ACC112 (cell line): ENCODE measurements at regions not wholly inside any gene's neighbourhood (a gene's known extent, or its start where the extent isn't known, plus 50 kb on each side); places are given as distances from the start of the nearest gene placed in this dataset.
"Not testable (repeated sequence)": the region's sequence is repeated elsewhere in the genome, so short reads cannot be mapped to it uniquely, and the experiment has no call there.

ENCODE experiments used
- H2AFZ ChIP-seq: fragments of 200-600 bp; sonication (generic); one replicate; pipeline ENCODE4 v1.6.0; 2017; ENCODE audit warnings: antibody characterized with exemption, low read length; ENCODE audit not compliant: unreplicated experiment
- H3K27ac ChIP-seq: fragments of 200-600 bp; sonication (generic); 2 replicates; pipeline ENCODE4 v1.5.1; 2014; ENCODE audit warnings: low read depth, mild to moderate bottlenecking, antibody characterized with exemption, low read length, moderate library complexity
- H3K27me3 ChIP-seq: fragments of 200-600 bp; sonication (generic); 2 replicates; pipeline ENCODE4 v1.6.1; 2014; ENCODE audit warnings: mild to moderate bottlenecking, antibody characterized with exemption, low read length, moderate library complexity, mixed read lengths; ENCODE audit not compliant: insufficient read depth
- H3K36me3 ChIP-seq: fragments of 200-600 bp; sonication (generic); 2 replicates; pipeline ENCODE4 v1.6.1; 2016; ENCODE audit warnings: mild to moderate bottlenecking, antibody characterized with exemption, low read length, moderate library complexity, mixed read lengths; ENCODE audit not compliant: insufficient read depth
- H3K4me1 ChIP-seq: fragments of 200-600 bp; sonication (generic); one replicate; pipeline ENCODE4 v1.6.1; 2016; ENCODE audit warnings: low read length, mixed read lengths; ENCODE audit not compliant: insufficient read depth, unreplicated experiment, control insufficient read depth
- H3K4me3 ChIP-seq: fragments of 200-600 bp; sonication (generic); 2 replicates; pipeline ENCODE4 v1.5.1; 2014; ENCODE audit warnings: mild to moderate bottlenecking, low read depth, low read length
- H3K79me2 ChIP-seq: fragments of 200-600 bp; sonication (generic); one replicate; pipeline ENCODE4 v1.6.0; 2016; ENCODE audit warnings: low read length; ENCODE audit not compliant: control insufficient read depth, unreplicated experiment, insufficient read depth

DNA sequence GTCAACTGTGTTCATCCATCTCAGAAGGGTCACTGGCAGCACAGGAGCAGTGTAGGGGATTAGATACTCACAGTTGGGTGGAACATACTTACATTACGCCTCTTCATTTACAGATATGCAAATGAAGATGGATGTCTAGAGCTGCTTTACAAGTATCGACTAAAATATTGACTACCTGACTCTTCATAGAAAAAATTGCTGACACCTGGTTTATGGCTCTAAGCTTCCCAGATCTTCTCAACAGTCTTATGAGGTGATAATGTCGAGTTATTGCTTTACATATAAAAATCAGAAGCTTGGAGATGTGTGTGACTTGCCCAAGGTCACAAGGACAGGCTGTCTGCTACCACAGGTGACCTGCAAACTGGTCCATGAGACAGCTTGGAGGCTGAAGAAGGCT, 677.2 kb downstream of the TYW1 start:
- Histone ChIP-seq H3K4me1 (no peaks in the 10 kb centered on the region), H3K79me2 (no peaks in the 10 kb centered on the region)

GRCh38 chr7:67674862-67675261, 678.2 kb downstream of the TYW1 start:
- not testable (repeated sequence) for H2AFZ ChIP-seq, H3K36me3 ChIP-seq, H3K4me1 ChIP-seq, H3K27me3 ChIP-seq, H3K27ac ChIP-seq, H3K79me2 ChIP-seq, H3K4me3 ChIP-seq

More for the DNA sequence above, 677.2 kb downstream of the TYW1 start:
- Histone ChIP-seq H3K27ac (no peak overlapping the region), H2AFZ (no peak overlapping the region), H3K27me3 (no peaks in the 10 kb centered on the region), H3K4me3 (no peak overlapping the region), H3K36me3 (no peaks in the 10 kb centered on the region)

GRCh38 chr7:67675971-67676370, 679.3 kb downstream of the TYW1 start:
- H3K79me2 ChIP-seq, result no peaks in the 10 kb centered on the region
- no peaks in the 10 kb centered on the region for H3K27me3 ChIP-seq
- no peak overlapping the region for H3K27ac ChIP-seq
- H2AFZ ChIP-seq, result no peak overlapping the region
- H3K36me3 ChIP-seq, result no peaks in the 10 kb centered on the region
- H3K4me3 ChIP-seq, result no peak overlapping the region
- no peaks in the 10 kb centered on the region for H3K4me1 ChIP-seq

DNA sequence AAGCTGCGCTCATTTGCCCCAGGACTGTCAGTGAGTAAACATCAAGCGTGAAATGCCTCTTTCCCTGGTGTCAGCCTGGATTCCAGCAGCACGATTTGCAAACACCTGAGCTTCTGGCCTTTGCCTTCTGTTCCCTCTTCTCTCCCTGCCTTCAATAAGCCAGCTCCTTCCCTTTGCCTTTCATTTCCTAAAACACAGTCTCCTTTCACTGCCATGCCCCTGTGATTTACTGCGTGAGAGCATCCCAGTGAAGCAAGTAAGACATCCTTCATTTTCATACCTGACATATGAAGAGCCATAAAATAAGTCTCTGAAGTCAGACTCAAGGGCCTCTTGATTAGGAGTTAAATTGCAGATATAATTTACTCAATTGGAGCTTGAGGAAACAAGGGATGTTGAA, 681.8 kb downstream of the TYW1 start:
- H2AFZ ChIP-seq, result no peak overlapping the region
- H3K27me3 ChIP-seq, result no peaks in the 10 kb centered on the region
- no peaks in the 10 kb centered on the region for H3K36me3 ChIP-seq
- H3K27ac ChIP-seq, result no peak overlapping the region
- no peaks in the 10 kb centered on the region for H3K79me2 ChIP-seq
- no peak overlapping the region for H3K4me3 ChIP-seq
- no peaks in the 10 kb centered on the region for H3K4me1 ChIP-seq

- Histone ChIP-seq H3K27me3 (no peaks in the 10 kb centered on the region), H3K27ac (no peak overlapping the region), H3K79me2 (no peaks in the 10 kb centered on the region), H3K36me3 (no peaks in the 10 kb centered on the region), H2AFZ (no peak overlapping the region), H3K4me3 (no peak overlapping the region), H3K4me1 (no peaks in the 10 kb centered on the region)
These were observed 687.0 kb downstream of the TYW1 start for GRCh38 chr7:67683628-67684027.

DNA sequence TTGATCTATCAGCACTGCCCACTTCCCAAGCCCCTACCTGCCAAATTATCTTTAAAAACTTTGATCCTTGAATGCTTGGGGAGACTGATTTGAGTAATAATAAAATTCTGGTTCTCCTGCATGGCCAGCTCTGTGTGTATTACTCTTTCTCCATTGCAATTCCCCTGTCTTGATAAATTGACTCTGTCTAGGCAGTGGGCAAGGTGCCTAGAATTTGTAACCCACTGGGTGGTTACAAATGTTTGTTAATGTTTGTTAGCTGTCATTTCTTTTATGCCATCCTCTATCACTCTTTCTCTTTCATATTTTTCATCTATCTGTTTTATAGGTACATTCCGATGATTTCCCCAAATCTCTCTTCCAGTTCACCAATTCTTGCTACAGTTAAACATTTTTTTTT, 694.1 kb downstream of the TYW1 start:
- Histone ChIP-seq H3K4me1 (no peaks in the 10 kb centered on the region), H2AFZ (no peak overlapping the region), H3K27me3 (no peaks in the 10 kb centered on the region), H3K27ac (no peak overlapping the region), H3K79me2 (no peaks in the 10 kb centered on the region), H3K36me3 (no peaks in the 10 kb centered on the region), H3K4me3 (no peak overlapping the region)

- H3K79me2 ChIP-seq, result no peaks in the 10 kb centered on the region
- no peaks in the 10 kb centered on the region for H3K4me1 ChIP-seq
- H3K27me3 ChIP-seq, result no peaks in the 10 kb centered on the region
- no peak overlapping the region for H2AFZ ChIP-seq
- H3K36me3 ChIP-seq, result no peaks in the 10 kb centered on the region
- no peak overlapping the region for H3K27ac ChIP-seq
- no peak overlapping the region for H3K4me3 ChIP-seq
These were observed 695.8 kb downstream of the TYW1 start for GRCh38 chr7:67692425-67692824.

DNA sequence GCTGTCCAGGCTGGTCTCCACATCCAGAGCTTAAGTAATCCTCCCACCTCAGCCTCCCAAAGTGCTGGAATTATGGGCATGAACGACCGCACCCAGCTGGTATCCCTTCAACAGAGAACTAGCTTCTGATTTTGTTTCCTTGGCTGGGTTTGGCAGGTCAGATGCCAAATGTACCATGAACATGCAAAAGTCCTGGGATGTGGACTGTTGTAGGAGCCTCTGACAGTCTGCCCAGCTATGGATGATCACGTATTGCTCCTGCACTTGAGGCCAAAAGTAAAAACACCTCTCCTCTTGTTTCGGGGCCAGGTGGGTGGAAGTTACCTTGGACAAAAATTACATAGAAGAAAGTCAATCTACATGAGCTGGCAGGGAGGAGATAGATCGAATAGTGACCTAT, 699.5 kb downstream of the TYW1 start:
- no peak overlapping the region for H3K27ac ChIP-seq
- no peak overlapping the region for H3K4me3 ChIP-seq
- H3K79me2 ChIP-seq, result no peaks in the 10 kb centered on the region
- no peak overlapping the region for H2AFZ ChIP-seq
- H3K36me3 ChIP-seq, result no peaks in the 10 kb centered on the region
- no peaks in the 10 kb centered on the region for H3K4me1 ChIP-seq
- H3K27me3 ChIP-seq, result no peaks in the 10 kb centered on the region

DNA sequence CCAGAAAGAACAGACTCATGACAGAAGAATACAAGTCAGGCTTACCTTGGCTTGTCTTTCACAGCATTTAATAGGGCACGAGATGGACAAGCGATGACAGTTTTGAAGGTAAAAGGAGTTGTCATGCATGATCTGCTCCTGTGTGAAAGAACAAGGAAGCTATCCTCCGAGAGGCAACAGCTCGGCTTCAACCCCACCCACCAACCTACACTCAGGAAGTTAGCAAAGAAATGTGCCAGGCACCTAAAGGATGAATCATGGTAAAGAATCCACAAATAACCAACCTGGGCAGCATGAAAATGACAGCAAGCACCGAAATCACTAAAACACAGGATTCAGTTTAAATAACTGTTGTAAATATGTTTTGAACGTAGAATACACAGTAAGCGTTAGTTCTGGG, 700.2 kb downstream of the TYW1 start:
- H3K4me1 ChIP-seq, result no peaks in the 10 kb centered on the region
- no peak overlapping the region for H2AFZ ChIP-seq
- no peaks in the 10 kb centered on the region for H3K27me3 ChIP-seq
- H3K79me2 ChIP-seq, result no peaks in the 10 kb centered on the region
- no peak overlapping the region for H3K4me3 ChIP-seq
- H3K36me3 ChIP-seq, result no peaks in the 10 kb centered on the region
- no peak overlapping the region for H3K27ac ChIP-seq

DNA sequence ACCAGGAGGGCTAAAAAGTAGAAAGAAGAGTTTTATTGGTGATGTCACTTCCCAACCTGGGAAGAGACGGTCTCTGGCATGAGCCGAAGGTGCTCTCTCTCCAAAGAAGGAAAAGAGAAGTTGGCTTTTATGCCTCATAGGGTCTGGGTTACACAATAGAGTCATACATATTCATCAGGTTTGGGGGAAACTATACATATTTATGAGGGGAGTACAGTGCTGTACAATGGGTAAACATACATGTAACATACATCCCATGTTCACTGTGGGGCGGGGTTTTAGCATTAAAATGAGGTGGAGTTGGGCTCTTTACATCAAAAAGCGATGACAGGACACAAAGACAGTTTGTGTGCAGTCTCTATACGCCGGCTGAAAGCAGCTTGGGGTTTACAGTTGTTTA, 701.7 kb downstream of the TYW1 start:
- no peaks in the 10 kb centered on the region for H3K27me3 ChIP-seq
- no peak overlapping the region for H3K4me3 ChIP-seq
- H2AFZ ChIP-seq, result no peak overlapping the region
- no peaks in the 10 kb centered on the region for H3K4me1 ChIP-seq
- no peak overlapping the region for H3K27ac ChIP-seq
- H3K36me3 ChIP-seq, result no peaks in the 10 kb centered on the region
- H3K79me2 ChIP-seq, result no peaks in the 10 kb centered on the region

GRCh38 chr7:67705850-67706249, 709.2 kb downstream of the TYW1 start:
- Histone ChIP-seq H3K27ac (no peak overlapping the region), H2AFZ (no peak overlapping the region), H3K4me3 (no peak overlapping the region), H3K79me2 (no peaks in the 10 kb centered on the region), H3K4me1 (no peaks in the 10 kb centered on the region), H3K27me3 (no peaks in the 10 kb centered on the region), H3K36me3 (no peaks in the 10 kb centered on the region)

DNA sequence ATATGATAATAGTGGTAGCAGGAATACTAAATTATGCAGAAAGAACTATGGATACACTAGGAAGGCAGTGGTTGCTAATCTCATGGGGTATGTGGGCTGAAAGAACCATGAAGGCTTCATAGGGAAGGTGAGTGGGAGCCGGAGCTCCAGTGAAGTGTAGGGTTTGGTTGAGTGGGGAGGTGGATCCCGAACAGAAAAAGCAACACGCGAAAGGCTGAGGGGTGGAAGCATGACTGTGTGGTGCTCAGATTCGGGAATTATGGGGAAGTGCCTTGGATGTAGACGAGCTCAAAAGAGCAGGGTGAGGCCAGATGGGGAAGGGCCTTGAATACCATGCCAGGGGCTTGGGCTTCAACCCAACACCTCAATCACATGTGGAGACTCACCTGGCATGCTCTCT, 715.1 kb downstream of the TYW1 start:
- H3K36me3 ChIP-seq, result no peaks in the 10 kb centered on the region
- H3K79me2 ChIP-seq, result no peaks in the 10 kb centered on the region
- H3K27me3 ChIP-seq, result no peaks in the 10 kb centered on the region
- no peaks in the 10 kb centered on the region for H3K4me1 ChIP-seq
- H3K27ac ChIP-seq, result no peak overlapping the region
- H2AFZ ChIP-seq, result no peak overlapping the region
- H3K4me3 ChIP-seq, result no peak overlapping the region
